ENCODE measurements at regions not wholly inside any gene's neighbourhood (a gene's known extent, or its start where the extent isn't known, plus 50 kb on each side); places are given as distances from the start of the nearest gene placed in this dataset.

DNA sequence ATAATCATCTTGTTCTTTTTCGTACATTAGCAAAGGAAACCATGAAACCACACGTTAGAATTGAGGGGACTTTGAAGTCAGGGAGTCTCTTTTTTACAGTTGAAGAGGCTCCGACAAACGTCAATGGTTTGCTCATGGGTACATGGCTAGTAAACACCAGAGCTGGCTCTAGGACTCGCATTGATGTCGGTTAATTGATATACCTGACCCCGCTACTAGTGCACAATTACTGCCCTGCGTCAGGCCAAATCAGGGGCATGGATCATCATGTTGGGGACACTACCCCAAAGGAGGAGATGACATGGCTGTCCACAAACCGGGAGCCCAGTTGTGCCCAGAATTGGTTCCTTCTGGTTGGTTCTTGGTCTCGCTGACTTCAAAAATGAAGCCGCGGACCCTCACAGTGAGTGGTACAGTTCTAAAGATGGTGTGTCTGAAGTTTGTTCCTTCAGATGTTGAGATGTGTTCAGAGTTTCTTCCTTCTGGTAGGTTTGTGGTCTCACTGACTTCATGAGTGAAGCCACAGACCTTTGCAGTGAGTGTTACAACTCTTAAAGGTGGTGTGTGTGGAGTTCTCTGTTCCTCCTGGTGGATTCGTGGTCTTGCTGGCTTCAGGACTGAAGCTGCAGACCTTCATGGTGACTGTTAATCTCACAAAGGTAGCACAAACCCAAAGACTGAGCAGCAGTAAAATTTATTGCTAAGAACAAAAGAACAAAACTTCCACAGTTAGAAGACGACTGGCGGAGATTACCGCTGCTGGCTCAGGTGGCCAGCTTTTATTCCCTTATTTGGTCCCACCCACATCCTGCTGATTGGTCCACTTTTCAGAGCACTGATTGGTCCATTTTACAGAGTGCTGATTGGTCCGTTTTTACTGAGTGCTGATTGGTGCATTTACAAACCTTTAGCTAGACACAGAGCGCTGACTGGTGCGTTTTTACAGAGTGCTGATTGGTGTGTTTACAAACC, 126.9 kb upstream of the ERRFI1 start:
- no peak for TF ChIP-seq BACH2 (CRISPR knock-in tag; IDR thresholded peaks at IDR 0.05; ENCODE audit: borderline replicate concordance)
- no peak for TF ChIP-seq ZNF8 (CRISPR knock-in tag; IDR thresholded peaks at IDR 0.05)
- TF ChIP-seq, protein P1, sequence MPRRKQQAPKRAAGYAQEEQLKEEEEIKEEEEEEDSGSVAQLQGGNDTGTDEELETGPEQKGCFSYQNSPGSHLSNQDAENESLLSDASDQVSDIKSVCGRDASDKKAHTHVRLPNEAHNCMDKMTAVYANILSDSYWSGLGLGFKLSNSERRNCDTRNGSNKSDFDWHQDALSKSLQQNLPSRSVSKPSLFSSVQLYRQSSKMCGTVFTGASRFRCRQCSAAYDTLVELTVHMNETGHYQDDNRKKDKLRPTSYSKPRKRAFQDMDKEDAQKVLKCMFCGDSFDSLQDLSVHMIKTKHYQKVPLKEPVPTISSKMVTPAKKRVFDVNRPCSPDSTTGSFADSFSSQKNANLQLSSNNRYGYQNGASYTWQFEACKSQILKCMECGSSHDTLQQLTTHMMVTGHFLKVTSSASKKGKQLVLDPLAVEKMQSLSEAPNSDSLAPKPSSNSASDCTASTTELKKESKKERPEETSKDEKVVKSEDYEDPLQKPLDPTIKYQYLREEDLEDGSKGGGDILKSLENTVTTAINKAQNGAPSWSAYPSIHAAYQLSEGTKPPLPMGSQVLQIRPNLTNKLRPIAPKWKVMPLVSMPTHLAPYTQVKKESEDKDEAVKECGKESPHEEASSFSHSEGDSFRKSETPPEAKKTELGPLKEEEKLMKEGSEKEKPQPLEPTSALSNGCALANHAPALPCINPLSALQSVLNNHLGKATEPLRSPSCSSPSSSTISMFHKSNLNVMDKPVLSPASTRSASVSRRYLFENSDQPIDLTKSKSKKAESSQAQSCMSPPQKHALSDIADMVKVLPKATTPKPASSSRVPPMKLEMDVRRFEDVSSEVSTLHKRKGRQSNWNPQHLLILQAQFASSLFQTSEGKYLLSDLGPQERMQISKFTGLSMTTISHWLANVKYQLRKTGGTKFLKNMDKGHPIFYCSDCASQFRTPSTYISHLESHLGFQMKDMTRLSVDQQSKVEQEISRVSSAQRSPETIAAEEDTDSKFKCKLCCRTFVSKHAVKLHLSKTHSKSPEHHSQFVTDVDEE (CRISPR knock-in tag; IDR thresholded peaks at IDR 0.05) = no peak
- TF ChIP-seq, protein P2, sequence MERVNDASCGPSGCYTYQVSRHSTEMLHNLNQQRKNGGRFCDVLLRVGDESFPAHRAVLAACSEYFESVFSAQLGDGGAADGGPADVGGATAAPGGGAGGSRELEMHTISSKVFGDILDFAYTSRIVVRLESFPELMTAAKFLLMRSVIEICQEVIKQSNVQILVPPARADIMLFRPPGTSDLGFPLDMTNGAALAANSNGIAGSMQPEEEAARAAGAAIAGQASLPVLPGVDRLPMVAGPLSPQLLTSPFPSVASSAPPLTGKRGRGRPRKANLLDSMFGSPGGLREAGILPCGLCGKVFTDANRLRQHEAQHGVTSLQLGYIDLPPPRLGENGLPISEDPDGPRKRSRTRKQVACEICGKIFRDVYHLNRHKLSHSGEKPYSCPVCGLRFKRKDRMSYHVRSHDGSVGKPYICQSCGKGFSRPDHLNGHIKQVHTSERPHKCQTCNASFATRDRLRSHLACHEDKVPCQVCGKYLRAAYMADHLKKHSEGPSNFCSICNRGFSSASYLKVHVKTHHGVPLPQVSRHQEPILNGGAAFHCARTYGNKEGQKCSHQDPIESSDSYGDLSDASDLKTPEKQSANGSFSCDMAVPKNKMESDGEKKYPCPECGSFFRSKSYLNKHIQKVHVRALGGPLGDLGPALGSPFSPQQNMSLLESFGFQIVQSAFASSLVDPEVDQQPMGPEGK (CRISPR knock-in tag; IDR thresholded peaks at IDR 0.05; ENCODE audit: borderline replicate concordance) = no peak
- TF ChIP-seq, protein P3, sequence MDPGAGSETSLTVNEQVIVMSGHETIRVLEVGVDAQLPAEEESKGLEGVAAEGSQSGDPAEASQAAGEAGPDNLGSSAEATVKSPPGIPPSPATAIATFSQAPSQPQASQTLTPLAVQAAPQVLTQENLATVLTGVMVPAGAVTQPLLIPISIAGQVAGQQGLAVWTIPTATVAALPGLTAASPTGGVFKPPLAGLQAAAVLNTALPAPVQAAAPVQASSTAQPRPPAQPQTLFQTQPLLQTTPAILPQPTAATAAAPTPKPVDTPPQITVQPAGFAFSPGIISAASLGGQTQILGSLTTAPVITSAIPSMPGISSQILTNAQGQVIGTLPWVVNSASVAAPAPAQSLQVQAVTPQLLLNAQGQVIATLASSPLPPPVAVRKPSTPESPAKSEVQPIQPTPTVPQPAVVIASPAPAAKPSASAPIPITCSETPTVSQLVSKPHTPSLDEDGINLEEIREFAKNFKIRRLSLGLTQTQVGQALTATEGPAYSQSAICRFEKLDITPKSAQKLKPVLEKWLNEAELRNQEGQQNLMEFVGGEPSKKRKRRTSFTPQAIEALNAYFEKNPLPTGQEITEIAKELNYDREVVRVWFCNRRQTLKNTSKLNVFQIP (CRISPR knock-in tag; IDR thresholded peaks at IDR 0.05; ENCODE audit: borderline replicate concordance, low read depth) = no peak
- TF ChIP-seq ESRRG (CRISPR knock-in tag; IDR thresholded peaks at IDR 0.05) = no peak
- no peak for TF ChIP-seq ZNF565 (CRISPR knock-in tag; conservative IDR thresholded peaks at IDR 0.05; ENCODE audit: low read depth)
- no peak for TF ChIP-seq ZFP3 (CRISPR knock-in tag; IDR thresholded peaks at IDR 0.05)
- TF ChIP-seq RARB (CRISPR knock-in tag; IDR thresholded peaks at IDR 0.05) = no peak
- TF ChIP-seq, protein P4, sequence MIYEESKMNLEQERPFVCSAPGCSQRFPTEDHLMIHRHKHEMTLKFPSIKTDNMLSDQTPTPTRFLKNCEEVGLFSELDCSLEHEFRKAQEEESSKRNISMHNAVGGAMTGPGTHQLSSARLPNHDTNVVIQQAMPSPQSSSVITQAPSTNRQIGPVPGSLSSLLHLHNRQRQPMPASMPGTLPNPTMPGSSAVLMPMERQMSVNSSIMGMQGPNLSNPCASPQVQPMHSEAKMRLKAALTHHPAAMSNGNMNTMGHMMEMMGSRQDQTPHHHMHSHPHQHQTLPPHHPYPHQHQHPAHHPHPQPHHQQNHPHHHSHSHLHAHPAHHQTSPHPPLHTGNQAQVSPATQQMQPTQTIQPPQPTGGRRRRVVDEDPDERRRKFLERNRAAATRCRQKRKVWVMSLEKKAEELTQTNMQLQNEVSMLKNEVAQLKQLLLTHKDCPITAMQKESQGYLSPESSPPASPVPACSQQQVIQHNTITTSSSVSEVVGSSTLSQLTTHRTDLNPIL (CRISPR knock-in tag; IDR thresholded peaks at IDR 0.05; ENCODE audit: low read depth) = no peak
- TF ChIP-seq, protein P5, sequence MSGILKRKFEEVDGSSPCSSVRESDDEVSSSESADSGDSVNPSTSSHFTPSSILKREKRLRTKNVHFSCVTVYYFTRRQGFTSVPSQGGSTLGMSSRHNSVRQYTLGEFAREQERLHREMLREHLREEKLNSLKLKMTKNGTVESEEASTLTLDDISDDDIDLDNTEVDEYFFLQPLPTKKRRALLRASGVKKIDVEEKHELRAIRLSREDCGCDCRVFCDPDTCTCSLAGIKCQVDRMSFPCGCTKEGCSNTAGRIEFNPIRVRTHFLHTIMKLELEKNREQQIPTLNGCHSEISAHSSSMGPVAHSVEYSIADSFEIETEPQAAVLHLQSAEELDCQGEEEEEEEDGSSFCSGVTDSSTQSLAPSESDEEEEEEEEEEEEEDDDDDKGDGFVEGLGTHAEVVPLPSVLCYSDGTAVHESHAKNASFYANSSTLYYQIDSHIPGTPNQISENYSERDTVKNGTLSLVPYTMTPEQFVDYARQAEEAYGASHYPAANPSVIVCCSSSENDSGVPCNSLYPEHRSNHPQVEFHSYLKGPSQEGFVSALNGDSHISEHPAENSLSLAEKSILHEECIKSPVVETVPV (CRISPR knock-in tag; IDR thresholded peaks at IDR 0.05) = no peak
- TF ChIP-seq ZC3H10 (CRISPR knock-in tag; IDR thresholded peaks at IDR 0.05) = no peak
- no peak for TF ChIP-seq ZFP30 (CRISPR knock-in tag; IDR thresholded peaks at IDR 0.05)

Measured in SK-N-SH treated with all-trans-retinoic acid at 6 μM for 48 hours (cell line).